ENCODE measurements at regions not wholly inside any gene's neighbourhood (a gene's known extent, or its start where the extent isn't known, plus 50 kb on each side); places are given as distances from the start of the nearest gene placed in this dataset.
A peak's percentile ranks its signal among the peaks of the same experiment; 100 is the strongest.

GRCh38 chr9:86734771-86735170, 212.5 kb downstream of the GAS1 start:
- Histone ChIP-seq H3K9me3 (ENCODE audit: severe bottlenecking) (no peaks in the 10 kb centered on the region), H3K4me1 (ENCODE audit: insufficient read depth, poor library complexity, severe bottlenecking) (peaks cover 21% of the 10 kb centered on the region)

GRCh38 chr9:86733929-86734328, 213.4 kb downstream of the GAS1 start:
- H3K27me3 ChIP-seq (ENCODE audit: insufficient read depth, poor library complexity, severe bottlenecking), result no peaks in the 10 kb centered on the region
- no peak for TF ChIP-seq CTCF (IDR thresholded peaks at IDR 0.05; ENCODE audit: poor library complexity, severe bottlenecking)
- no peak overlapping the region for H3K27ac ChIP-seq (ENCODE audit: poor library complexity, severe bottlenecking)
- no peak for ATAC-seq (ENCODE audit: low read depth)
- no peak overlapping the region for H3K4me3 ChIP-seq (ENCODE audit: severe bottlenecking)
- no peak for DNase-seq (ENCODE audit: low spot score)
- peaks cover 21% of the 10 kb centered on the region for H3K4me1 ChIP-seq (ENCODE audit: insufficient read depth, poor library complexity, severe bottlenecking)
- no peaks in the 10 kb centered on the region for H3K36me3 ChIP-seq (ENCODE audit: low read depth)
- H3K9me3 ChIP-seq (ENCODE audit: severe bottlenecking), result no peaks in the 10 kb centered on the region

More at GRCh38 chr9:86734771-86735170, 212.5 kb downstream of the GAS1 start:
- ATAC-seq (ENCODE audit: low read depth), result no peak
- Histone ChIP-seq H3K27ac (ENCODE audit: poor library complexity, severe bottlenecking) (no peak overlapping the region), H3K4me3 (ENCODE audit: severe bottlenecking) (no peak overlapping the region), H3K36me3 (ENCODE audit: low read depth) (no peaks in the 10 kb centered on the region), H3K27me3 (ENCODE audit: insufficient read depth, poor library complexity, severe bottlenecking) (no peaks in the 10 kb centered on the region)
- no peak for DNase-seq (ENCODE audit: low spot score)
- no peak for TF ChIP-seq CTCF (IDR thresholded peaks at IDR 0.05; ENCODE audit: poor library complexity, severe bottlenecking)

GRCh38 chr9:86732514-86733171, 214.7 kb downstream of the GAS1 start:
- DNase-seq (ENCODE audit: low spot score) (no peak), ATAC-seq (ENCODE audit: low read depth) (peak; percentile 95)
- Histone ChIP-seq H3K4me1 (ENCODE audit: insufficient read depth, poor library complexity, severe bottlenecking) (peaks cover 21% of the 10 kb centered on the region), H3K27ac (ENCODE audit: poor library complexity, severe bottlenecking) (peak overlapping the region; percentile 40), H3K4me3 (ENCODE audit: severe bottlenecking) (no peak overlapping the region), H3K9me3 (ENCODE audit: severe bottlenecking) (no peaks in the 10 kb centered on the region), H3K27me3 (ENCODE audit: insufficient read depth, poor library complexity, severe bottlenecking) (no peaks in the 10 kb centered on the region), H3K36me3 (ENCODE audit: low read depth) (no peaks in the 10 kb centered on the region)
- no peak for TF ChIP-seq CTCF (IDR thresholded peaks at IDR 0.05; ENCODE audit: poor library complexity, severe bottlenecking)

GRCh38 chr9:86731511-86732063, 215.7 kb downstream of the GAS1 start:
- peaks cover 21% of the 10 kb centered on the region for H3K4me1 ChIP-seq (ENCODE audit: insufficient read depth, poor library complexity, severe bottlenecking)
- no peak for DNase-seq (ENCODE audit: low spot score)
- no peak for TF ChIP-seq CTCF (IDR thresholded peaks at IDR 0.05; ENCODE audit: poor library complexity, severe bottlenecking)

More at GRCh38 chr9:86731511-86732063, 215.7 kb downstream of the GAS1 start:
- no peak overlapping the region for H3K4me3 ChIP-seq (ENCODE audit: severe bottlenecking)
- no peaks in the 10 kb centered on the region for H3K27me3 ChIP-seq (ENCODE audit: insufficient read depth, poor library complexity, severe bottlenecking)
- H3K27ac ChIP-seq (ENCODE audit: poor library complexity, severe bottlenecking), result peak overlapping the region; percentile 40
- peak; percentile 56 for ATAC-seq (ENCODE audit: low read depth)
- no peaks in the 10 kb centered on the region for H3K9me3 ChIP-seq (ENCODE audit: severe bottlenecking)
- H3K36me3 ChIP-seq (ENCODE audit: low read depth), result no peaks in the 10 kb centered on the region
